GM21786 (cell line): ENCODE measurements at regions not wholly inside any gene's neighbourhood (a gene's known extent, or its start where the extent isn't known, plus 50 kb on each side); places are given as distances from the start of the nearest gene placed in this dataset.
"Not testable (repeated sequence)": the region's sequence is repeated elsewhere in the genome, so short reads cannot be mapped to it uniquely, and the experiment has no call there.

ENCODE experiments used
- ATAC-seq: cut with Tn5 transposase; IDR thresholded peaks from one replicate; pipeline ENCODE4 v1.9.1; 2021; ENCODE audit not compliant: unreplicated experiment

DNA sequence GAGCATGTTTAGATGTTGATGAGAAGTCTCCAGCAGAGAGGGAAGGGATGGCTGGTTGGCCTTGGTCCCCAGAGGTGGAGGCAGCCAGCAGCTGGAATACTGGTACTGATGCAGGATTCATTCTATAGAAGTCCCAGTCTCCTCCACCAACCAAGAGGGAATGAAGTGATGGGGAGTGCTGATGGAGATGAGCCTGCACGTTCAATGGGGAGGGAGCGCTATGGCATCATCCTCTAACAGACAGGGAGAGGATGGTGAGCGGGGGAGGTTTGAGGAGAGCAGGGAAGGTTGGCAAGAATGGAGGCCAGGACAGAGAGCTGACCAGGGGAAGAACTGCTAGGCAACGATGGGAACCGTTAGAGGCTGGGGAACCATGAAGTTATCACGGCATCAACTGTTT, 159.8 kb upstream of the MVB12B start:
- no peak for ATAC-seq

GRCh38 chr9:126169736-126170135, 156.9 kb upstream of the MVB12B start:
- ATAC-seq, result no peak

DNA sequence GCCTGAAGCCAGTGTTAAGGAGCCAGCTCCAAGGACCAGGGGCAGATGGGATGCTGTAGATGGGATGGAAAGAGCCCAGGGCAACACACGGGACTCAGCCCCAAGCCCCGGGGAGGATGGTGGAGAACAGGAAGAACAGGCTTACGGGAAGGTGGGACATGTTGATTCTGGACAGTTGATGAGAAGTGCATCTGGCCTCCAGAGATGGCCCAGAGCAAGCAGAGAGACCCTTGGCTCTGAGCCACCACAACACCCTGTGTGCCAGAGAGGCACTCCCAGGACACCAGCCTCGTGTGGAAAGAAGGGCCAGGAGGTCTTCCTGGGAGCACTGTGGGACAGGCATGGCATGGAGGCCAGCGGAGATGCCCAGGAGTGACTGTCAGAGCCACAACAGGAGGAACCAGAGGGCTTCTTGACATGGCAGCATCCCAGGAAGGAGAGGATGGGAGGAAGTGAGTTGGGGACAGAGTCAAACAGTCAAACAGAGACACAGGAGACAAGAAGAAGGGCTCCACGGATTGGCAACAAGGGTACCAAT, 156.3 kb upstream of the MVB12B start:
- ATAC-seq, result no peak

GRCh38 chr9:126171641-126172040, 155.0 kb upstream of the MVB12B start:
- no peak for ATAC-seq

DNA sequence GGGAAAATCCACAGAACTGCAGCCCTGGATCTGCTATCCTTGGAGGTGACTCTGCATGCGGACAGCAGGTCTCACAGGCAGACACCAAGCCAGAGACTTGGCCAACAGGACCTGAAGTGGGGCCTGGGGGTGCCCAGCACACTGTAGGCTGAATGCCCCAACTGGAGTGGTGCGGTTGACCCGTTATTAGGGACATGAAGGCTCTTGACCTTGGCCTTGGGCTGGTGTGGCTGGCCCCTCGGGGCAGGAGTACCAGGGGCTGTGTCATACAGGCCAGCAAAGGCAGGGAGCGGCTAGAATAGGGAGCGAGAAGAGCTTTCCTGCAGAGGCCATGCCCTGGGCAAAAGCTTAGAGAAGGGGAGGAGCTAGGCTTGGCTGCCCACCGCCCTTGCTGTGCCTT, 153.2 kb upstream of the MVB12B start:
- no peak for ATAC-seq

- no peak for ATAC-seq
Measured at GRCh38 chr9:126173929-126174328, 152.7 kb upstream of the MVB12B start.

- ATAC-seq, result no peak
Measured at GRCh38 chr9:126183266-126183665, 143.4 kb upstream of the MVB12B start.

GRCh38 chr9:126190994-126191393, 135.6 kb upstream of the MVB12B start:
- ATAC-seq, result not testable (repeated sequence)

DNA sequence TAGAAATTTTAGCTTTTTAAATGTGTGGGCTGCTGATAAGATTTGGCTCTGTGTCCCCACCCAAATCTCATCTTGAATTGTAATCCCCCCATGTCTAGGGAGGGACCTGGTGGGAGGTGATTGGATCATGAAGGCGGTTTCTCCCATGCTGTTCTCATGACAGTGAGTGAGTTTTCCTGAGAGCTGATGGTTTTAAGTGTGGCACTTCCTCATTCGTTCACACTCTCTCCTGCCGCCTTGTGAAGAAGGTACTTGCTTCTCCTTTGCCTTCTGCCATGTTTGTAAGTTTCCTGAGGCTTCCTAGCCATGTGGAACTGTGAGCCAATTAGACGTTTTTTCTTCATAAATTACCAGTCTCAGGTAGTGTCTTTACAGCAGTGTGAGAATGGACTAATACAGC, 127.8 kb upstream of the MVB12B start:
- ATAC-seq, result no peak

DNA sequence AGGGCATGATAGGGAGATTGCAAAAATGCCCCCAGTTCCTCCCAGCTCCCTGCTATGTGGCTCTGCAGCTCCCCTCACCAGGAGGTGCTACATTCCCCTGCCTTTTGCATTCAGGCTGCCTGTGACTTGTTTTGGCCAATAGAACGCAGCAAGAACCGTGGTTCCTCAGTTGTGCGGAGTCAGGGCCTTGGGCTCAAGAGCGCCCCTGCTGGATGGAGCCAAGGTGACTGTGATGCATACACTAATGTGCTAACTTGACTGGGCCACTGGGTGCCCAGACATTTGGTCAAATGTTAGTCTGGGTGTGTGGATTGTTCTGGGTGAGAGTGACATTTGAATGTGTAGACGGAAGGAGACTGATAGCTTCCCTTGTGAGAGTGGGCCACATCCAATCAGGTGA, 123.3 kb upstream of the MVB12B start:
- ATAC-seq, result no peak

DNA sequence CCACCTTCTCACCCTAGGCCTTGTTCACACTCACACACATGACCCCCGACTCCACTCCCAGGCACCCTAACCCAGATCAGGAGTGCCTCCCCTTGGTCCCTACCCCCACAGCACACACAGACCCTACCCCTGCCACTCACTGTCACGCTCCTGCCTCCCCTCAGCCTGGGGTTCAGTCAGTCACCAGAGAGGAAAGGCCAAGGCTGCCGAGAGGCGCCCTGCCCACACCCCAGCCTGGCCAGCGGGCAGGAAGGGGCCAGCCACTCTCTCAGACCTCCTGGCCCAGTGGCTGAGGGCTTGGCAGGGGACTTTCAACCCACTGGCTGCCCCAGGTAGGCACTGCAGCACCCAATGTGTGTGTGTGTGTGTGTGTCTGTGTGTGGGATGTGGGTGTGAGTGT, 122.4 kb upstream of the MVB12B start:
- no peak for ATAC-seq

DNA sequence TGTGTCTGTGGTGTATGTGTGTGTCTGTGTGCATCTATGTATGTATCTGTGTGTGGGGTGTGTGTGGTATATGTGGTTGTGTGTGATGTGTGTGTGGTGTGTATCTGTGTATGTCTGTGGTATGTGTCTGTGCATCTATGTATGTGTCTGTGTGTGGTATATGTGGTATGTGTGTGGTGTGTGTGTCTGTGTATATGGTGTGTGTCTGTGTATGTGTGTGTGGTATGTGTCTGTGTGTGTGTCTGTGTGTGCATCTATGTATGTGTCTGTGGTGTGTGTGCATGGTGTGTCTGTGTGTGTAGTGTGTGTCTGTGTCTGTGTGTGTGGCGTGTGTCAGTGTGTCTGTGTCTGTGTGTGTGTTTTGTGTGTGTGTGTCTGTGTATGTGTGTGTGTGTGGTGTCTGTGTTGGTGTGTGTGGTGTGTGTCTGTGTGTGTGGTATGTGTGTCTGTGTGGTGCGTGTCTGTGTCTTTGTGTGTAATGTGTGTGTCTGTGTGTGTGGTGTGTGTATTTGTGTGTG, 121.9 kb upstream of the MVB12B start:
- ATAC-seq, result no peak

DNA sequence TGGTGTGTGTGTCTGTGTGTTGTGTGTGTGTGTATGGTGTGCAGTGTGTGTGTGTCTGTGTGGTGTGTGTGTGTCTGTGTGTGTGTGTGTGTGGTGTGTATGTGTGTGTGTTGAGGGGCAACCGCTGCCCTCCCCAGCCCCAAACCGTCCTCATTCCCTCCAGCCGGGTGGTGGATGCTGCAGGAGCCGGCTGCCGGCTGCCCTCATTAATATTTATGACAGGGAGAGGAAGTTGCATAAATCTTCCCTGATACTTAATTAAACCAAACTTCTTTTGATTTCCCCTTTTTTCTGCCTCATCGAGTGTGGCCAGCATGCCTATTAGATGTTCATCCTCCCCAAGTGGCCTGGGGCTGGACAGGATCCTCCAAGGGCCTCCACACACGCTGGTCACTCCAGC, 121.4 kb upstream of the MVB12B start:
- no peak for ATAC-seq

DNA sequence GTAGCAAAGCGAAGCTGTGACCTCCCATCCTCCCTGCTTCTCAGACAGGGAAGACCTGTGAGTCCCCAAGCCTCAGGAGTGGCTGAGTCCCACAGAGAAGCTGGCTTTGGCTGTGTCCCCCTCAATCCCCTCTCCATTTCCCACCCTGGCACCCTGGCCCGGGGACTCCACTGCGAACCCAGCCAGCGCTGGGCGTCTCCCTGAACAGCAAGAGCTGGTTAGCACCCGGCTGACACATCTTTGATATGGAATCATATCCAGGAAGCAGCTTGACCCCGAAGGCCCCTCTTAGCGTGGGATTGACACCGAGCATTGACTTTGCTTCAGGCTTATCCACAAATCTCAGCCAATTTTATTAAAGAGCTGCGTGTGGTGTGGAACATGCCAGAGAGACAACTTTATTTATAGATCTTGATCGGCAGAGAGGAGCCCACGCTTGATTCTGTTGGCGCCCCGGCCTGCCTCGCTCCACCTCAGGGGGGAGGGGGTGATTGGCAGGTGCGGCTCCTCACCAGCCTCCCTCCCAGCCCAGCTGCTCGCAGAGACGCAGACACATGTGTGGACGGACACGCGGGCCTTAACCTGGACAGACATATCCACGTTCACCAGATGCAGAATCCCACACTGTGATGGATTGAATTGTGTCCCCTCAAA, 120.7 kb upstream of the MVB12B start:
- ATAC-seq, result no peak

GRCh38 chr9:126207256-126207655, 119.4 kb upstream of the MVB12B start:
- ATAC-seq, result no peak

DNA sequence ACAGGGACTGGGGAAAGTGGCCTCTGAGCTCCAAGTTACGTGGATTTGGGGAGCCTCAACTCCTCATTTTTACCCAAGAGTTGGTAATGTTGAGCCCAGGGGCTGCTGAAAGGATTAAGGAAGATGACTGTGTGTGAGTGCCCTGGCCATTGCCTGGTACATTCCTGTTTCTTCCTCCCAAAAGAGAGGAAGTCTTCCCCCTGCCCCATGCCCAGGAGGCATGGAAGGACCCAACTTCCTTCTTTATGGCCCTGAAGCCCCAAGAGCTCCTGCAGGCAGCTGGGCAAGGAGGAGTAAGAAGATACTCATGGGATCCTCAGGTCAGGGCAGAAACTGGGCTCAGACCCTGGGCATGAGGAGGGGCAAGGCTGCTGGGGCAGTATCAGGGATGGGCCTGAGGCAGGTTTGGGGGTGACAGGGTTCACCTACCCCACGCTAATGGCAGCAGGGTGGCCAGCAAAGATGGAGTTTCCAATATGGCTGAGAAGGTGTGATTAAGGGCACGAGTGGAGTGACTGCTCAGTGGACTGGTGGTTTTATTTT, 118.3 kb upstream of the MVB12B start:
- no peak for ATAC-seq

- no peak for ATAC-seq
Measured at GRCh38 chr9:126211441-126212074, 115.1 kb upstream of the MVB12B start.

DNA sequence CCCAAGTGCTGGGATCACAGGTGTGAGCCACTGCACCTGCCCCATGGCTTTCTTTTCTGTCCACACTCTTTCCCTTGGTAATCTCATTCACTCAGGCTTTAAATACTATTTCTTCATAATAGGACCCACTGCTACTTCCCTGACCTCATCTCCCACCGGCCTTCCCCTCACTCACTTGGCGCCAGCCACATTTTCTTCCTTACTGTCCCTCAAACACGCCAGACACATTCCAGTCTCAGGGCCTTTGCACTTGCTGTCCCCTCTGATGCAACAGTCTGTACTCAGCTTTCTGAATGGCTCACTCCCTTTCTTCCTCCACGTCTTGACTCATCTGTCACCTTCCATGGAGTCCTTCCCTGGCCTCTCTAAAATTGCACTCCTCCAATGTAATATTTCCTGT, 111.1 kb upstream of the MVB12B start:
- ATAC-seq, result no peak

GRCh38 chr9:126216826-126217225, 109.8 kb upstream of the MVB12B start:
- no peak for ATAC-seq

GRCh38 chr9:126217250-126217653, 109.4 kb upstream of the MVB12B start:
- no peak for ATAC-seq

GRCh38 chr9:126217797-126218196, 108.8 kb upstream of the MVB12B start:
- ATAC-seq, result no peak
